HFF-Myc (cell line): ENCODE measurements at regions not wholly inside any gene's neighbourhood (a gene's known extent, or its start where the extent isn't known, plus 50 kb on each side); places are given as distances from the start of the nearest gene placed in this dataset.

Experiments
- DNase-seq: peaks from one replicate; pipeline ENCODE4 v3.0.0-alpha.2; 2011; ENCODE audit warnings: low read depth; ENCODE audit errors: extremely low read depth
- H3K4me3 ChIP-seq: replicated peaks from 2 replicates; pipeline ENCODE4 v1.5.1; 2011; ENCODE audit warnings: low read depth, mild to moderate bottlenecking, control low read depth, low read length
- CTCF ChIP-seq: IDR thresholded peaks from 2 replicates; pipeline ENCODE4 v1.5.1; 2012; ENCODE audit warnings: mild to moderate bottlenecking, low read depth, low read length, control low read depth; ENCODE audit errors: missing control alignments

GRCh38 chr1:34444516-34444915, 267.8 kb downstream of the C1orf94 start:
- DNase-seq: no peak
- TF ChIP-seq CTCF: no peak
- H3K4me3 ChIP-seq: no peak overlapping the region

- TF ChIP-seq CTCF: no peak
- H3K4me3 ChIP-seq: no peak overlapping the region
- no peak for DNase-seq
Observed at GRCh38 chr1:34450325-34450724, 273.6 kb downstream of the C1orf94 start.

- no peak overlapping the region for H3K4me3 ChIP-seq
- no peak for TF ChIP-seq CTCF
- no peak for DNase-seq
Observed at GRCh38 chr1:34452451-34452850, 275.7 kb downstream of the C1orf94 start.

- H3K4me3 ChIP-seq: no peak overlapping the region
- TF ChIP-seq CTCF: no peak
- DNase-seq: no peak
Observed at GRCh38 chr1:34455121-34455520, 278.4 kb downstream of the C1orf94 start.

GRCh38 chr1:34460193-34460592, 283.5 kb downstream of the C1orf94 start:
- TF ChIP-seq CTCF: peak; percentile 67
- DNase-seq: peak; percentile 16
- no peak overlapping the region for H3K4me3 ChIP-seq

- H3K4me3 ChIP-seq: no peak overlapping the region
- TF ChIP-seq CTCF: no peak
- no peak for DNase-seq
Observed at GRCh38 chr1:34470401-34470800, 284.4 kb upstream of the GJB5 start.

GRCh38 chr1:34474566-34474965, 280.3 kb upstream of the GJB5 start:
- H3K4me3 ChIP-seq: no peak overlapping the region
- TF ChIP-seq CTCF: no peak
- DNase-seq: no peak
